ENCODE measurements at regions not wholly inside any gene's neighbourhood (a gene's known extent, or its start where the extent isn't known, plus 50 kb on each side); places are given as distances from the start of the nearest gene placed in this dataset.
A peak's percentile ranks its signal among the peaks of the same experiment; 100 is the strongest.

GRCh38 chr11:79845002-79845709, 404.3 kb upstream of the TENM4 start:
- no peak for DNase-seq

GRCh38 chr11:79834015-79834414, 393.2 kb upstream of the TENM4 start:
- DNase-seq, result no peak

DNA sequence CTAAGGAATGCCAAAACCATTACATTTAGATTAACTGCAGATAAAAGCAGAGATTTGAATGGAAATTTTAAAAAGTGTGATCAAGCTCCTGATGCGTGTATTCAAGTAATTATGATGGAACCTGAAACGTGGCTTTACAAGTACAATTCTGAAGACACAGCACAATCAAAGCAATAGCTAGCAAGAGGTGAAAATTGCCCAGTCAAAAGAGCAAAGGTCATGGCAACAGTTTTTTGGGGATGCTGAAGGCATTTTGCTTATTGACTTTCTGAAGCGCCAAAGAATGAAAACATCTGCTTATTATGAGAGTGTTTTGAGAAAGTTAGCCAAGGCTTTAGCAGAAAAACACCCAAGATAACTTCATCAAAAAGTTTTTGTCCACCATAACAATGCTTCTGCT, 389.6 kb upstream of the TENM4 start:
- DNase-seq, result no peak

- DNase-seq, result no peak
Observed at GRCh38 chr11:79829891-79830290, 389.1 kb upstream of the TENM4 start.

DNA sequence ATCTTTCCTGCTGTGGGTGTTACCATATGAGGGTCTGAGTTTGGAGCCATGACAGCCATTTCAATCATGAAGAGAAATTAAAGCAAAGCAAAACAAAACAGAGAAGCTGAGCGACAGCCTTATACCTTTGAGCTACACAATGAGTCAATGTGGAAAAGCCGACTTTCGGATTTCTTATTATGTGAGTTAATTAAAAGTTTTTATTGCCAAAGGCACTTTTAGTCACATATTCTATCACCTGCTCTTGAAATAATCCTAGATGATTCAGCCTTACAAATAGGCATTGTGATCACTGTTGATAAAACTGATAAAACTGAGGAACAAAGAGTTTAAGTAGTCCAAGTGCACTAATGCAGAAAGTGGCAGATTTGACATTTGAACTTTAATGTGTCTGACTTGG, 381.9 kb upstream of the TENM4 start:
- DNase-seq, result no peak

- DNase-seq, result no peak
Observed at GRCh38 chr11:79813551-79813950, 372.7 kb upstream of the TENM4 start.

GRCh38 chr11:79809487-79809886, 368.7 kb upstream of the TENM4 start:
- no peak for DNase-seq

- DNase-seq, result no peak
Observed at GRCh38 chr11:79807506-79807905, 366.7 kb upstream of the TENM4 start.

- no peak for DNase-seq
Observed at GRCh38 chr11:79796704-79797103, 355.9 kb upstream of the TENM4 start.

DNA sequence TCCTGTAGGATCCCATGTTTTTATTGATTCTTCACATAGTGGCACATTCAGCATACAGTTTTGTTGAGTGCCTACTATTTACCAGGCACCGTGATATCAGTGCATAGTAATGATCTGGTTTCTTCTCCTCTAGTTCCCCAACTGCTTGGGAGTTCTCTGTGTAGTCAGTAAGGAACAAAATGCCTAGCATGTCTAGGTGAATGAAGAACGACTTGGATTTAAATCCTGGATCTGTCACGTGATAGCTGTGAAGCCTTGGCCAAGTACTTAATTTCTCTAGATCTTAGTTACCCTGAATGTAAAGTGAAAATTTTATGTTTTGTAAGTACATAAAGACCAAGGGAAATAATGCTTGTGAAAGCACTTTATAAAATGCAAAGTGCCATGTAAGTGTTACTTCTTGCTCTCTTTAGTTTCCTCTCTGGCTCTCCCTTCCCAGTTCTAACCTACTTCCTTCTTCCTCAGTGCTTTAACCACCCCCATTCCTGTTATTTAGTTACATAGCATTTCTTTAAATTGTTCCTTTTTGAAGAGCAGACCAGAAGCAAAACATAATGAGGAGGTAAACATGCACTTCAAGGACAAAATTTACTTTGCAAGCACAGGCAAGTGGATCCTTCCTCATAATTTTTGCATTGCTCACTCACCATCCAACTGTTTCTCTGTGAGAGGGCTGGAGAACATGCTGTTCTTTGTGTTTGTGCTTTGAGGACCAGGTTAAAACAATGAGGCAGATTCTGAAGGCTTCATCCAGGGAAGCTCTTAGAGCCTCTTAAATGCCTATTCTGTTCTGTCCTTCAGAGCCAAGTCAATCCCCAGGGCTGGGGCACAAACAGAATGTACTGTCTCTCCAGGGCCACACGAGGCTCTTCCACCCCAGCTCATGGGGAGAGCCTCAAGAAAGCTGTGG, 353.9 kb upstream of the TENM4 start:
- DNase-seq, result no peak

DNA sequence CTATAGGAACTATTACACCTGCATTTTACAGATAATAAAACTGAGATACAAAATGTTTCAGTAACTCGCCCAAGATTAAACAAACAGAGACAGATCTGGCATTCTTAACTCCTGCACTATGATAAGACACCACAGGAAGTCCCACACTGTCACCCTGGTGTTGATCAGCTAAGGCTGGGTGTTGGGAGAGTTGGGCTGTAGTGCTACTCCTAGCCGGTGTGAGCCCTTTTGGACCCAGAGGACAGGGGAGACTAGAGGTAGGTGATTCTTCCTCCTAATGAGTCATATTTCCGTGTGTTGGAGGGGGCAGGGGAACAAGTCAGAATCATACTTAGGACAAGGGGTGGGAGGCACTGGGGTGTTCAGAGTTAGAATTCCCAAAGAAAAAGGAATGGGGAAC, 353.2 kb upstream of the TENM4 start:
- DNase-seq, result no peak

DNA sequence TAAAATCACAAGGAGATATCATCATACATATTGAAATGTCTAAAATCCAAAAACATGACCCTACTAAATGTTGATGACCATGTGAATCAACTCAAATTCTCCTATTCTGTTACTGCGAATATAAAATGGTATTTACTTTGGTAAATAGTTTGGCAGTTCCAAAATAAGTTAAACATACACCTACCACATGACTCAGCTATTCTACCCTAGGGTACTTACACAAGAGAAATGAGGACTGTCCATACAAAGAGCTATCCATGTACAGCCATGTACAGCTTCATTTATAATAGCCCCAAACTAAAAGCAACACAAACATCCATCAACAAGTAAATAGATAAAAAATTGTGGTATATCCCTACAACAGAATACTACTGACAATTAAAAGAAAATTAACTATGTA, 346.1 kb upstream of the TENM4 start:
- DNase-seq, result no peak

GRCh38 chr11:79783833-79784232, 343.0 kb upstream of the TENM4 start:
- no peak for DNase-seq

- no peak for DNase-seq
Observed at GRCh38 chr11:79768343-79768742, 327.5 kb upstream of the TENM4 start.

GRCh38 chr11:79762279-79762921, 321.6 kb upstream of the TENM4 start:
- peak; percentile 30 for DNase-seq

DNA sequence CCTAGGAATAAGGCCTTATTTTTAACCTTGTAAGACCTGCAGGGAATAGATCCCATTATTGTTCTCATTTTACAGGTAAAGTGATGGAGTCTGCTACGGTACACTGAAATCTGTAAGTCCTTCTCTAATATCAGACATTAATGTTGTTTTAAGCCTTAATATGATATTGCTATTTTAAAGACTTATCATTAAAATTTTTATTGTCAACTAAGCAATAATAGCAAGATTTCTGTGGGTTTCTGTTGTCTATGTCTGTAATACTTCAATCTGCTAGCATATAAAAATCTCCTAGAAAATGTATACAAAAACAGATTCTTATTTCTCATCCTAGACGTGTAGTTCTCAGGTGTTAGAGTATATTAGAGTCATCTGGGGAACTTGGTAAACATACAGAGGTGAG, 317.5 kb upstream of the TENM4 start:
- no peak for DNase-seq

DNA sequence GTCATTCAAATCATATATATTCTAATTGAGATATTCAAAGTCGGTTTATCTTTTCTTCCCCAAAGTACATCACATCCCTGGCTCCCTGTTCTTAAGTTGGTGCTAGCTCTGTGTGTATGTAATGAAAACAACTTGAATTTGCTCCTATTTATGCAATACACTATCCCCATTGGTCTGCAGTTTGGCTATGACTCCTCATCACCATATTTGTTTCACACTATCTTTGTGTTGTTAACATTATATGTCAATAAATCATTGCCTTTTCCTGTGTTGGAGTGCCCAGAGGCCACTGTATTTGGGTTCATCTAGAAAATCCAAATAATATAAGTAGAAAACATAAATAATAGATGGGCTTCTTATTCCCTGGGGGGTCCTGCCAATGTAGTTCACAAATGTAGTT, 306.6 kb upstream of the TENM4 start:
- DNase-seq, result no peak

DNA sequence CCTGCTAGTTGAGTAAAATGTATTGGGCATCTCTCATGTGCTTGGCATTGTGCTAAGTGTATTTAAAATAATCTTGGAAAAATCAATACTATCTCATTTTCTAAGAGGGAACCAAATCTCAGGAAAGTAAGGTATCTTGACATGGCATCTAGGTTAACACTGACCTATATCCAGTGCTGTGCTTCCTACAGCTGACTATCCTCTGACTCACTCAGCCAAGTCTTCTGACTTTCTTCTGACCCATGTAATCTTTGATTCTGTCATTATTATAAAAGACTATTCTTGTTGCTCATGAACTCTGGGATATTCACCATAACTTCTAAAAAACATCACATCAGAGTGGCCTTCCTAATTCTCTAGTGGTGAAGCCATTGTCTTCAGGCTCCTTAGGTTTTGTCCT, 304.1 kb upstream of the TENM4 start:
- DNase-seq, result no peak

GRCh38 chr11:79742176-79742575, 301.3 kb upstream of the TENM4 start:
- DNase-seq, result no peak

GRCh38 chr11:79739591-79739990, 298.8 kb upstream of the TENM4 start:
- no peak for DNase-seq

GRCh38 chr11:79727221-79727620, 286.4 kb upstream of the TENM4 start:
- no peak for DNase-seq

- no peak for DNase-seq
Observed at GRCh38 chr11:79720115-79720514, 279.3 kb upstream of the TENM4 start.

DNA sequence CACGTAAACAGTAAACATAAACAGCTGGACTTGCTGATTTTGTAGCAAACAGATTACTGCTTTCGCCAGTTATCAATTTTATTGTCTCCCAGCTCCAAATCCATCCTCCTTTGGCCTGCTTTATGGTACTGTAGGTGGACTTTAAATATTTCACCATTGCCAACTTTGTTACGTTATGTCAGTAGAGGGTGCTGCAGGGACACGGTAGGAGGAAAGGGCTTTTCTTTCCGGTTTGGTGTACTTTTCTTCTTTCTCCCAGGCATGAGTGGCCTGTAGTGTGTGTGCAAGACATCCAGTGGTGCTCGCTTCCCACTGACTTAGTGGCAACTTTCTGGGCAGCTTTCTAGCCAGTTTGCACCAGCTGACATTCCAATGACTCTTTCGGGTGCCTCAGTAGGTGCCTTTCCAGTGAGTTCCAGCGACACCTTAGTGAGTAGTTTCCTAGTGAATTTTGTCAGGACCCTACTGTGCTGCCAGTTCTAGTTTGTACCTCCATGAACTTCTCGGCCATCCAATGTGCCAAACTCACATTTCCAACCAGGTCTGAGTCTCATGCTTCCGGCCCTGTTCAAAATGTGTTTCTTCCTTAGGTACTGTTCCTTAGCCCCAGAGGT, 267.6 kb upstream of the TENM4 start:
- peak; percentile 5 for DNase-seq

All from left kidney (tissue), 1 donor.